AG04449 (cell line): ENCODE measurements at regions not wholly inside any gene's neighbourhood (a gene's known extent, or its start where the extent isn't known, plus 50 kb on each side); places are given as distances from the start of the nearest gene placed in this dataset.

Experiments used
- CTCF ChIA-PET: fragments of 350-600 bp; formaldehyde crosslinking; extraction: SDS; loops from one replicate; lab custom pipeline; 2021; ENCODE audit warnings: antibody characterized with exemption; lab: Yijun Ruan, JAX
- POLR2A ChIA-PET: fragments of 400-600, 350-600 bp; formaldehyde crosslinking; extraction: SDS; loops from one replicate; lab custom pipeline; 2020; ENCODE audit warnings: antibody characterized with exemption, inconsistent platforms; lab: Yijun Ruan, JAX
- DNase-seq: peaks from one replicate; pipeline ENCODE4 v3.0.0-alpha.2; 2010; ENCODE audit warnings: low read depth, low spot score
- H3K4me3 ChIP-seq: 2 replicates; pipeline ENCODE4 v1.5.1; 2011; ENCODE audit warnings: low read depth, mild to moderate bottlenecking, control low read depth, low read length
- TF ChIP-seq, protein P1 (sequence below): IDR thresholded peaks from one replicate; pipeline ENCODE4 v1.5.1; 2011; ENCODE audit warnings: mild to moderate bottlenecking, moderate library complexity, low read length, control low read depth, inconsistent platforms; ENCODE audit not compliant: insufficient read depth; ENCODE audit errors: missing control alignments

DNA sequence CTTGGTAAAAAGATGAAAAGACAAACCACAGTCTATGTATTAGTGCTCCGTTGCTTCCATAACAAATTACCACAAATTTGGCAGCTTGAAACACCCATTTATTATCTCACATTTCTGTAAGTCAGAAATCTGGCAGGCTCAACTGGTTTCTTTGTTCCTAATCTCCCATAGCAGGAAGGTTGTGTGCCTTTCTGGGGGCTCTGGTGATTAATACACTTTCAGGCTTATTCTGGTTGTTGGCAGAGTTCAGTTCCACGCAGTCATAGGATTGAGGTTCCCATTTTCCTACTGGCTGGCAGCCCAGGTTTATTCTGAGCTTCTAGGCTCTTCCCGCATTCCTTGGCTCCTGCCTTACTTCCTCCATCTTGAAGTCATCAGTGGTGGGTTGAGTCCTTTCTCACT, 189.3 kb downstream of the ANAPC1 start:
- TF ChIP-seq, protein P1, sequence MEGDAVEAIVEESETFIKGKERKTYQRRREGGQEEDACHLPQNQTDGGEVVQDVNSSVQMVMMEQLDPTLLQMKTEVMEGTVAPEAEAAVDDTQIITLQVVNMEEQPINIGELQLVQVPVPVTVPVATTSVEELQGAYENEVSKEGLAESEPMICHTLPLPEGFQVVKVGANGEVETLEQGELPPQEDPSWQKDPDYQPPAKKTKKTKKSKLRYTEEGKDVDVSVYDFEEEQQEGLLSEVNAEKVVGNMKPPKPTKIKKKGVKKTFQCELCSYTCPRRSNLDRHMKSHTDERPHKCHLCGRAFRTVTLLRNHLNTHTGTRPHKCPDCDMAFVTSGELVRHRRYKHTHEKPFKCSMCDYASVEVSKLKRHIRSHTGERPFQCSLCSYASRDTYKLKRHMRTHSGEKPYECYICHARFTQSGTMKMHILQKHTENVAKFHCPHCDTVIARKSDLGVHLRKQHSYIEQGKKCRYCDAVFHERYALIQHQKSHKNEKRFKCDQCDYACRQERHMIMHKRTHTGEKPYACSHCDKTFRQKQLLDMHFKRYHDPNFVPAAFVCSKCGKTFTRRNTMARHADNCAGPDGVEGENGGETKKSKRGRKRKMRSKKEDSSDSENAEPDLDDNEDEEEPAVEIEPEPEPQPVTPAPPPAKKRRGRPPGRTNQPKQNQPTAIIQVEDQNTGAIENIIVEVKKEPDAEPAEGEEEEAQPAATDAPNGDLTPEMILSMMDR = no peak
- no peak for DNase-seq
- ChIA-PET CTCF (interaction anchor here (0.9 to 1.7 kb wide), 5 partner anchors 7 to 881 kb away, joined by 3 to 6 read pairs (median 4); no protein-coding TSS in a partner anchor), POLR2A (no interaction called here)
- no peak overlapping the region for H3K4me3 ChIP-seq

DNA sequence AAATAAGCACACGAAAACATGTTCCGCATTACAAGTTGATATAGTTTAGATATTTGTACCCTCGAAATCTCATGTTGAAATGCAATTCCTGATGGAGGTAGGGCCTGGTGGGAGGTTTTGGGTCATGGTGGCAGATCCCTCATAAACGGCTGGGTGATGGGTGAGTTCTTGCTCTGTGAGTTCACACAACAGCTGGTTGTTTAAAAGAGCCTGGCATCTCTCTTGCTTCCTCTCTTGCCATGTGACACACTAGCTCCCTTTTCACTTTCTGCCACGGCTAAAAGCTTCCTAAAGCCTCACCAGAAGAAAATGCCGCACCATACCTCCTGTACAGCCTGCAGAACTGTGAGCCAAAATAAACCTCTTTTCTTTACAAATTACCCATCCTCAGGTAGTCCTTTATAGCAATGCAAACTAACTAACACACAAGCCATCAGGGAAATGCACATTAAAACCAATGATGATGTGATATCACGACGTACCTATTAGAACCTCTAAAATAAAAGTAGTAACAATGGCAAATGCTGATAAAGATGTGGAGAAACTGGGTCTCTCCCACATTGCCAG, 188.5 kb downstream of the ANAPC1 start:
- POLR2A ChIA-PET = no interaction called here
- TF ChIP-seq, protein P1 = no peak
- H3K4me3 ChIP-seq = no peak overlapping the region
- no peak for DNase-seq
- CTCF ChIA-PET = interaction anchor here (1.0 to 1.7 kb wide), 4 partner anchors 8 to 578 kb away, joined by 3 to 6 read pairs (median 4); no protein-coding TSS in a partner anchor

- DNase-seq = no peak
- TF ChIP-seq, protein P1 = no peak
- ChIA-PET CTCF (no interaction called here), POLR2A (no interaction called here)
- no peak overlapping the region for H3K4me3 ChIP-seq
These were observed 187.8 kb downstream of the ANAPC1 start for GRCh38 chr2:111696226-111696625.

GRCh38 chr2:111697560-111697959, 186.4 kb downstream of the ANAPC1 start:
- TF ChIP-seq, protein P1 = no peak
- CTCF ChIA-PET = interaction anchor here (6.6 kb wide), 1 partner anchor 580 kb away, joined by 36 read pairs; no protein-coding TSS in a partner anchor

DNA sequence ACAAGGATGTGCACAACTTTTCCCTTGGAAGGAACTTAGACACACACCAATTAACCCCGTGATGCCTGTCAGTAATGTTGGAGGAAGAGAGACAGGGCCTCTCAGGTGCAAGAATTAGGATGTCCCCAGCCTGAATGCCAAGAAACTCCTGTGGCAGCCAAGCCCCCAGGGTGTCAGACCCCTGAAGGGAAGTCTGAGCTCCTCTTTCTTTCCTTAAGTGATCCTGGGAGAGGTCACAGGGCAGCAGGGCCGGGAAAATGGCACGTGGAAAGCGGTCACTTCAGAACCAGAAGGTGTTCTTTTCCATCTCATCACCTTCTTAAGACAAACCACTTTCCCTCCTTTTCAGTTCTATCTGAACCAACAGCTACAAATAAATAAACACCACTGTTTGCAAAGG, 185.9 kb downstream of the ANAPC1 start:
- H3K4me3 ChIP-seq = no peak overlapping the region
- no peak for DNase-seq
- TF ChIP-seq, protein P1 = no peak
- ChIA-PET POLR2A (interaction anchor here (1.3 kb wide), 1 partner anchor 577 kb away, joined by 5 read pairs; the partner anchor contains the start of gene BCL2L11), CTCF (interaction anchor here (1.0 to 6.6 kb wide), 5 partner anchors 12 to 583 kb away, joined by 3 to 36 read pairs (median 3); no protein-coding TSS in a partner anchor)

More at GRCh38 chr2:111697560-111697959, 186.4 kb downstream of the ANAPC1 start:
- POLR2A ChIA-PET = no interaction called here
- H3K4me3 ChIP-seq = no peak overlapping the region
- DNase-seq = no peak
